Panc1 (cell line): ENCODE measurements at regions not wholly inside any gene's neighbourhood (a gene's known extent, or its start where the extent isn't known, plus 50 kb on each side); places are given as distances from the start of the nearest gene placed in this dataset.

Source experiments
- ATAC-seq: fragments of 200-7000 bp; cut with Tn5 transposase; 2 replicates; pipeline ENCODE4 v1.9.1; 2020; ENCODE audit warnings: mild to moderate bottlenecking, moderate library complexity
- BruUV-seq: library from RNA; stranded (reverse); fragments of 400-500 nt; replicated peaks from 2 replicates; lab custom pipeline; 2021; lab: Mats Ljungman, UMichigan
- CTCF ChIA-PET: fragments of 300-600 bp; sonication (Branson Sonifier 250); formaldehyde crosslinking; loops from one replicate; lab custom pipeline; 2022; ENCODE audit warnings: antibody characterized with exemption; lab: Charles Lee
- POLR2A ChIA-PET: fragments of 300-600 bp; sonication (Branson Sonifier 250); formaldehyde crosslinking; loops from one replicate; lab custom pipeline; 2022; ENCODE audit warnings: antibody characterized with exemption; lab: Charles Lee
- DNase-seq: peaks from one replicate; pipeline ENCODE4 v3.0.0-alpha.2; 2010; ENCODE audit warnings: low read depth, low spot score
- H3K27ac ChIP-seq: 2 replicates; pipeline ENCODE4 v1.5.1; 2011; ENCODE audit warnings: mild to moderate bottlenecking, low read length, inconsistent platforms
- H3K27me3 ChIP-seq: fragments of 200-500 bp; sonication (Bioruptor generic); 2 replicates; pipeline ENCODE4 v1.6.0; 2014; ENCODE audit warnings: low read length, inconsistent platforms; ENCODE audit not compliant: control insufficient read depth, insufficient read depth
- H3K36me3 ChIP-seq: fragments of 200-500 bp; sonication (Bioruptor generic); 2 replicates; pipeline ENCODE4 v1.5.1; 2014; ENCODE audit warnings: inconsistent platforms, mild to moderate bottlenecking, low read length, moderate library complexity; ENCODE audit not compliant: control insufficient read depth, insufficient read depth
- H3K4me1 ChIP-seq: 2 replicates; pipeline ENCODE4 v1.5.1; 2011; ENCODE audit warnings: inconsistent platforms, mild to moderate bottlenecking, low read length, moderate library complexity; ENCODE audit not compliant: control insufficient read depth, insufficient read depth
- H3K4me3 ChIP-seq, 2 experiments: 2 replicates each; pipeline ENCODE4 v1.5.1; 2011 to 2012; ENCODE audit warnings: low read depth in 2 of 2, low read length in 2 of 2, mild to moderate bottlenecking in 2 of 2, inconsistent platforms in 1 of 2, moderate library complexity in 1 of 2
- H3K9me3 ChIP-seq: fragments of 200-500 bp; sonication (Bioruptor generic); 2 replicates; pipeline ENCODE4 v1.5.1; 2014; ENCODE audit warnings: low read depth, mild to moderate bottlenecking, inconsistent platforms, low read length, moderate library complexity; ENCODE audit not compliant: control insufficient read depth, insufficient read depth
- POLR2AphosphoS5 ChIP-seq: IDR thresholded peaks from 2 replicates; pipeline ENCODE4 v1.6.1; 2012; ENCODE audit warnings: mild to moderate bottlenecking, low read depth, low read length, moderate library complexity
- SIN3A ChIP-seq: IDR thresholded peaks from 2 replicates; pipeline ENCODE4 v1.6.1; 2012; ENCODE audit warnings: low read depth, mild to moderate bottlenecking, low read length, moderate library complexity, borderline replicate concordance; ENCODE audit not compliant: insufficient read depth
- TCF7L2 ChIP-seq: IDR thresholded peaks from 2 replicates; pipeline ENCODE4 v1.6.1; 2011; ENCODE audit warnings: mild to moderate bottlenecking, low read depth, low read length, inconsistent platforms
- in situ Hi-C: cut with HindIII; loops from 2 replicates; pipeline ENCODE4 v1.10.0; 2016; ENCODE audit warnings: low sequenced_read_pairs, low pct_unique_long_range_greater_than_20kb
- intact Hi-C: fragments of 100-400 bp; cut with micrococcal nuclease; formaldehyde crosslinking; loops from one replicate; pipeline ENCODE4 v1.10.0; 2022; ENCODE audit not compliant: unreplicated experiment
- TF ChIP-seq, protein P1 (sequence below): fragments of 450-650 bp; IDR thresholded peaks from 2 replicates; pipeline ENCODE4 v1.5.1; 2017; ENCODE audit warnings: mild to moderate bottlenecking
- TF ChIP-seq, protein P2 (sequence below), 2 experiments: IDR thresholded peaks; 2 replicates each; pipeline ENCODE4 v1.6.1; 2011 to 2012; ENCODE audit warnings: low read depth in 2 of 2, control low read depth in 1 of 2, low read length in 1 of 2, mild to moderate bottlenecking in 1 of 2, moderate library complexity in 1 of 2; ENCODE audit not compliant: insufficient read depth in 1 of 2

DNA sequence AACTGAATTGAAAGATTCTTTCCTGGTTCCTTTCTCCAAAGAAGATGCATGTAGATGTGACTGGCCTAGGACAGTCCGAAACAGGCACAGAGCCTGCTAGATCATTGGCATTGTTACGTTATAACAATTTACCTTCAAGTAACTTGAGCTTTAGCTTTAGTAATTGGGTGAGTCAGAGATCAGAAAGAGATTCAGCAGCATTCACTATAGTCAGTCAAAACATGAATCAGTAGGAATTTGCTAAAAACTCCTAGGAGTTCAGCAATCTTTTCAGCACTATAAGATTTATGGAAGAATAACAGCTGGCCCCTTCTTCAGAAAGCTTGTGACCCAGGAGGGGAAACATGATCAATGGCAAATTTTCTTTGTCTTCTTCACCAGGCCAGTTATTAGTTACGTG is 281.7 kb upstream of the PRDM1 start:
- ChIA-PET CTCF (no interaction called here), POLR2A (no interaction called here)
- Histone ChIP-seq H3K9me3 (no peaks in the 10 kb centered on the region), H3K4me3 (no peak overlapping the region), H3K36me3 (no peaks in the 10 kb centered on the region), H3K27ac (no peak overlapping the region), H3K4me1 (no peaks in the 10 kb centered on the region), H3K27me3 (no peaks in the 10 kb centered on the region)
- intact Hi-C loops = no loop called here
- in situ Hi-C loops = no loop called here
- no TSS peak for BruUV-seq
- ATAC-seq (no peak), DNase-seq (no peak)
- TF ChIP-seq SIN3A = no peak
- TF ChIP-seq TCF7L2 = no peak
- TF ChIP-seq, protein P1, sequence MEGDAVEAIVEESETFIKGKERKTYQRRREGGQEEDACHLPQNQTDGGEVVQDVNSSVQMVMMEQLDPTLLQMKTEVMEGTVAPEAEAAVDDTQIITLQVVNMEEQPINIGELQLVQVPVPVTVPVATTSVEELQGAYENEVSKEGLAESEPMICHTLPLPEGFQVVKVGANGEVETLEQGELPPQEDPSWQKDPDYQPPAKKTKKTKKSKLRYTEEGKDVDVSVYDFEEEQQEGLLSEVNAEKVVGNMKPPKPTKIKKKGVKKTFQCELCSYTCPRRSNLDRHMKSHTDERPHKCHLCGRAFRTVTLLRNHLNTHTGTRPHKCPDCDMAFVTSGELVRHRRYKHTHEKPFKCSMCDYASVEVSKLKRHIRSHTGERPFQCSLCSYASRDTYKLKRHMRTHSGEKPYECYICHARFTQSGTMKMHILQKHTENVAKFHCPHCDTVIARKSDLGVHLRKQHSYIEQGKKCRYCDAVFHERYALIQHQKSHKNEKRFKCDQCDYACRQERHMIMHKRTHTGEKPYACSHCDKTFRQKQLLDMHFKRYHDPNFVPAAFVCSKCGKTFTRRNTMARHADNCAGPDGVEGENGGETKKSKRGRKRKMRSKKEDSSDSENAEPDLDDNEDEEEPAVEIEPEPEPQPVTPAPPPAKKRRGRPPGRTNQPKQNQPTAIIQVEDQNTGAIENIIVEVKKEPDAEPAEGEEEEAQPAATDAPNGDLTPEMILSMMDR = no peak
- TF ChIP-seq, protein P2, sequence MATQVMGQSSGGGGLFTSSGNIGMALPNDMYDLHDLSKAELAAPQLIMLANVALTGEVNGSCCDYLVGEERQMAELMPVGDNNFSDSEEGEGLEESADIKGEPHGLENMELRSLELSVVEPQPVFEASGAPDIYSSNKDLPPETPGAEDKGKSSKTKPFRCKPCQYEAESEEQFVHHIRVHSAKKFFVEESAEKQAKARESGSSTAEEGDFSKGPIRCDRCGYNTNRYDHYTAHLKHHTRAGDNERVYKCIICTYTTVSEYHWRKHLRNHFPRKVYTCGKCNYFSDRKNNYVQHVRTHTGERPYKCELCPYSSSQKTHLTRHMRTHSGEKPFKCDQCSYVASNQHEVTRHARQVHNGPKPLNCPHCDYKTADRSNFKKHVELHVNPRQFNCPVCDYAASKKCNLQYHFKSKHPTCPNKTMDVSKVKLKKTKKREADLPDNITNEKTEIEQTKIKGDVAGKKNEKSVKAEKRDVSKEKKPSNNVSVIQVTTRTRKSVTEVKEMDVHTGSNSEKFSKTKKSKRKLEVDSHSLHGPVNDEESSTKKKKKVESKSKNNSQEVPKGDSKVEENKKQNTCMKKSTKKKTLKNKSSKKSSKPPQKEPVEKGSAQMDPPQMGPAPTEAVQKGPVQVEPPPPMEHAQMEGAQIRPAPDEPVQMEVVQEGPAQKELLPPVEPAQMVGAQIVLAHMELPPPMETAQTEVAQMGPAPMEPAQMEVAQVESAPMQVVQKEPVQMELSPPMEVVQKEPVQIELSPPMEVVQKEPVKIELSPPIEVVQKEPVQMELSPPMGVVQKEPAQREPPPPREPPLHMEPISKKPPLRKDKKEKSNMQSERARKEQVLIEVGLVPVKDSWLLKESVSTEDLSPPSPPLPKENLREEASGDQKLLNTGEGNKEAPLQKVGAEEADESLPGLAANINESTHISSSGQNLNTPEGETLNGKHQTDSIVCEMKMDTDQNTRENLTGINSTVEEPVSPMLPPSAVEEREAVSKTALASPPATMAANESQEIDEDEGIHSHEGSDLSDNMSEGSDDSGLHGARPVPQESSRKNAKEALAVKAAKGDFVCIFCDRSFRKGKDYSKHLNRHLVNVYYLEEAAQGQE (IDR thresholded peaks at IDR 0.05; ENCODE audit: insufficient read depth in 1 of 2, low read depth in 2 of 2, low read length in 1 of 2) = no peak
- no peak for TF ChIP-seq POLR2AphosphoS5

DNA sequence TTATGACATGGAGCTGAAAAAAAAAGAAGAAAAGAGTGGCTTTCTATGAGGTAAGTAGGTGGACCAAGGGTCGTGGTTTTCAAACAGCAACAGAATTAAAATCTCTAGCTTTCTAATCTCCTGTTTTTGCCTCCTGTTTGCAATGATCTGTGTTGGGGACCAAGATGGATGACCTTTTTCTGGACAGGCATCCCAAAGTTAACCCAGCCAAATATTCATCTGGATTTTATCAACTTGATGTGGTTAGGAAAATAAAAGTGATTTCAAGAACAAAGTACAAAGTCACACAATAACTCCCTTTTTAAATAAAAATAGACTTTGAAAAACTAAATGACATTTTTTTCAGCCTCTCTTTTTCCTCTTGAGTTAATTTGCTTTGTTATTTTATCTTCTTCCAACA is 282.1 kb upstream of the PRDM1 start:
- H3K27me3 ChIP-seq = no peaks in the 10 kb centered on the region
- no TSS peak for BruUV-seq
- ATAC-seq (no peak), DNase-seq (no peak)
- H3K9me3 ChIP-seq = no peaks in the 10 kb centered on the region
- no peaks in the 10 kb centered on the region for H3K36me3 ChIP-seq
- TF ChIP-seq POLR2AphosphoS5 (no peak), SIN3A (no peak), TCF7L2 (no peak)
- TF ChIP-seq, protein P2 (IDR thresholded peaks at IDR 0.05; ENCODE audit: insufficient read depth in 1 of 2, low read depth in 2 of 2, low read length in 1 of 2) = no peak
- TF ChIP-seq, protein P1 = no peak
- H3K27ac ChIP-seq = no peak overlapping the region
- ChIA-PET CTCF (no interaction called here), POLR2A (no interaction called here)
- H3K4me1 ChIP-seq = no peaks in the 10 kb centered on the region
- intact Hi-C loops (no loop called here), in situ Hi-C loops (no loop called here)
- no peak overlapping the region for H3K4me3 ChIP-seq
